Fibroblast of the aortic adventitia (primary cell): ENCODE measurements at regions not wholly inside any gene's neighbourhood (a gene's known extent, or its start where the extent isn't known, plus 50 kb on each side); places are given as distances from the start of the nearest gene placed in this dataset.
"Not testable (repeated sequence)": the region's sequence is repeated elsewhere in the genome, so short reads cannot be mapped to it uniquely, and the experiment has no call there.

Experiments
- DNase-seq: peaks from one replicate; pipeline ENCODE4 v3.0.0-alpha.2; 2010; ENCODE audit warnings: low read depth
- H3K4me3 ChIP-seq: 2 replicates; pipeline ENCODE4 v1.5.1; 2011; ENCODE audit warnings: low read depth, mild to moderate bottlenecking, control low read depth, low read length, moderate library complexity
- TF ChIP-seq, protein P1 (sequence below): IDR thresholded peaks from 2 replicates; pipeline ENCODE4 v1.5.1; 2011; ENCODE audit warnings: mild to moderate bottlenecking, low read length, control low read depth, inconsistent platforms; ENCODE audit not compliant: insufficient read depth

GRCh38 chr1:30161953-30162352, 561.4 kb downstream of the MATN1 start:
- DNase-seq = no peak
- TF ChIP-seq, protein P1, sequence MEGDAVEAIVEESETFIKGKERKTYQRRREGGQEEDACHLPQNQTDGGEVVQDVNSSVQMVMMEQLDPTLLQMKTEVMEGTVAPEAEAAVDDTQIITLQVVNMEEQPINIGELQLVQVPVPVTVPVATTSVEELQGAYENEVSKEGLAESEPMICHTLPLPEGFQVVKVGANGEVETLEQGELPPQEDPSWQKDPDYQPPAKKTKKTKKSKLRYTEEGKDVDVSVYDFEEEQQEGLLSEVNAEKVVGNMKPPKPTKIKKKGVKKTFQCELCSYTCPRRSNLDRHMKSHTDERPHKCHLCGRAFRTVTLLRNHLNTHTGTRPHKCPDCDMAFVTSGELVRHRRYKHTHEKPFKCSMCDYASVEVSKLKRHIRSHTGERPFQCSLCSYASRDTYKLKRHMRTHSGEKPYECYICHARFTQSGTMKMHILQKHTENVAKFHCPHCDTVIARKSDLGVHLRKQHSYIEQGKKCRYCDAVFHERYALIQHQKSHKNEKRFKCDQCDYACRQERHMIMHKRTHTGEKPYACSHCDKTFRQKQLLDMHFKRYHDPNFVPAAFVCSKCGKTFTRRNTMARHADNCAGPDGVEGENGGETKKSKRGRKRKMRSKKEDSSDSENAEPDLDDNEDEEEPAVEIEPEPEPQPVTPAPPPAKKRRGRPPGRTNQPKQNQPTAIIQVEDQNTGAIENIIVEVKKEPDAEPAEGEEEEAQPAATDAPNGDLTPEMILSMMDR = no peak
- H3K4me3 ChIP-seq = no peak overlapping the region

- no peak for DNase-seq
- H3K4me3 ChIP-seq = no peak overlapping the region
- TF ChIP-seq, protein P1 = no peak
These were observed 562.2 kb downstream of the MATN1 start for GRCh38 chr1:30160999-30161689.

DNA sequence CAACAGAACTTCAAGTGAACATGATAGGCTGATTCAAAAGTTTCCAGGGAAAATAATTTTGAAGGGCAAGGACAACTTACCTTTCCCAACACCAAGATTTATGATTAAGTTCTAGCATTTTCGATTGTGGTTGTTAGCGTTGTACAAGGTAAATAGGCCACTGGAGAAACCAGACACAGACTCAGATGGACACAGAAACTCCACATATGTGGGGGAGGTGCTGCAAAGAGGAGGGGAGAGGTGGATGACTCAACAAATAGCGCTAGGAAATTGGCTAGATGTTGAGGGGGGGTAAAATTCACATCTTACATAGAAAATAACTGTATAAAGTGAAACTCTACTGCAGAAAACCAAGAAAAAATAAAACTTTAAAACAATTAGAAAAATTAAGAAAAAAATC, 564.4 kb downstream of the MATN1 start:
- H3K4me3 ChIP-seq = no peak overlapping the region
- no peak for DNase-seq
- TF ChIP-seq, protein P1 = no peak

DNA sequence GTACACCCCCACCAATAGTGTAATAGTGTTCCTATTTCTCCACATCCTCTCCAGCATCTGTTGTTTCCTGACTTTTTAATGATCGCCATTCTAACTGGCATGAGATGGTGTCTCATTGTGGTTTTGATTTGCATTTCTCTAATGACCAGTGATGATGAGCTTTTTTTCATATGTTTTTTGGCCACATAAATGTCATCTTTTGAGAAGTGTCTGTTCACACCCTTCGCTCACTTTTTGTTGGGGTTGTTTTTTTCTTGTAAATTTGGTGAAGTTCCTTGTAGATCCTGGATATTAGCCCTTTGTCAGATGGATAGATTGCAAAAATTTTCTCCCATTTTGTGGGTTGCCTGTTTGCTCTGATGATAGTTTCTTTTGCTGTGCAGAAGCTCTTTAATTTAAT, 567.7 kb downstream of the MATN1 start:
- not testable (repeated sequence) for H3K4me3 ChIP-seq, DNase-seq

- H3K4me3 ChIP-seq, DNase-seq: not testable (repeated sequence)
These were observed 568.1 kb downstream of the MATN1 start for GRCh38 chr1:30155253-30155652.

GRCh38 chr1:30153743-30154449, 569.5 kb downstream of the MATN1 start:
- TF ChIP-seq, protein P1 = no peak
- no peak overlapping the region for H3K4me3 ChIP-seq
- DNase-seq = no peak

DNA sequence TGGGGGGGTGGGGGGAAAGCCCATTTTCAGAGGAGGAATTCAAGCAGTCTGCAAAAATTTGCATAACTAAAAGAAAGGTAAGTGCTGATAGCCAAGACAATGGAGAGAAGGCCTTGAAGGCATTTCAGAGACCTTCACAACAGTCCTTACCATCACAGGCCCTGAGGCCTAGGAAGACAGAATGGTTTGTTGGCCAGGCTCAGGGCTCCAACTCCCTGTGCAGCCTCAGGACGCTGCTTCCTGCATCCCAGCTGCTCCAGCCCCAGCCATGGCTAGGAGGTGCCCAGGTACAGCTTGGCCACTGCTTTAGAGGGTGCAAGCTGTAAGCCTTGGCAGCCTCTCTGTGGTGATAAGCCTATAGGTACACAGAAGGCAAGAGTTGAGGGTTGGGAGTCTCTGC, 571.6 kb downstream of the MATN1 start:
- TF ChIP-seq, protein P1 = no peak
- H3K4me3 ChIP-seq = no peak overlapping the region
- no peak for DNase-seq

- TF ChIP-seq, protein P1 = no peak
- DNase-seq = no peak
- no peak overlapping the region for H3K4me3 ChIP-seq
These were observed 572.3 kb downstream of the MATN1 start for GRCh38 chr1:30151119-30151518.
